Effector memory CD8-positive, alpha-beta T cell (primary cell): ENCODE measurements at regions not wholly inside any gene's neighbourhood (a gene's known extent, or its start where the extent isn't known, plus 50 kb on each side); places are given as distances from the start of the nearest gene placed in this dataset.

Source experiments
- ATAC-seq: fragments of 150-1000 bp; cut with Tn5 transposase; replicated peaks from 2 replicates; pipeline ENCODE4 v1.10.0; 2021; ENCODE audit warnings: mild to moderate bottlenecking, moderate library complexity
- DNase-seq, 3 experiments: peaks; one replicate each; pipeline ENCODE4 v3.0.0; 2021
- H3K27ac Mint-ChIP-seq, 2 donors: one replicate each; pipeline ENCODE4 v1.8.0; 2022; ENCODE audit warnings: mild to moderate bottlenecking in 2 of 2, mixed read lengths in 2 of 2, moderate library complexity in 2 of 2
- H3K27me3 Mint-ChIP-seq, 2 donors: one replicate each; pipeline ENCODE4 v1.8.0; 2022; ENCODE audit warnings: mixed read lengths in 2 of 2
- H3K36me3 Mint-ChIP-seq: one replicate; pipeline ENCODE4 v1.8.0; 2022; ENCODE audit warnings: mild to moderate bottlenecking, moderate library complexity, mixed read lengths; ENCODE audit not compliant: insufficient read depth
- H3K4me1 Mint-ChIP-seq, 2 donors: one replicate each; pipeline ENCODE4 v1.8.0; 2022; ENCODE audit warnings: low read depth in 2 of 2, mixed read lengths in 2 of 2
- H3K4me3 Mint-ChIP-seq, 2 donors: one replicate each; pipeline ENCODE4 v1.8.0; 2022; ENCODE audit warnings: mild to moderate bottlenecking in 2 of 2, mixed read lengths in 2 of 2, moderate library complexity in 2 of 2
- H3K9me3 Mint-ChIP-seq, 2 donors: one replicate each; pipeline ENCODE4 v1.8.0; 2022; ENCODE audit warnings: mixed read lengths in 2 of 2

DNA sequence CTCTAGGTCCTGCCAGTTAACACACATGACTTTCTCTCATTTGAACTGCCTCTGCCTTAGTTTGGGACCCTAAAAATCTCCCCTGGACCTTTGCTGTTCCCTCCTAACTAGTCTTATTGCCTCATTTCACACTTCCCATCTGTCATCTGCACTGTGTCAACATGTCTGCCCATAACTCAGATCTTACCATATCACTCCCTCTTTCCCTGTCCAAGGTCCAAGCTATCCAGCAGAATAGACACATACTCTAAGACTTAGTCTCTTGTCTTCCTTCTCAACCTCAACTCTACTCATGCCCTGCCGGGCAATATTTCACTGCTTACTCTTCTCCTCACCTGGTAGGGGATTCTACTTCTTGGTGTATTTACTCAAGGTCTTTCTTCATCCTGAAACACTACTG lies 79.5 kb upstream of the DAB1 start:
- no peak overlapping the region for H3K27ac Mint-ChIP-seq
- ATAC-seq (no peak), DNase-seq (no peak)
- H3K36me3 Mint-ChIP-seq: no peaks in the 10 kb centered on the region
- H3K9me3 Mint-ChIP-seq: peaks cover 1 to 13% of the 10 kb centered on the region in 2 donors
- H3K4me1 Mint-ChIP-seq: no peaks in the 10 kb centered on the region
- no peak overlapping the region for H3K4me3 Mint-ChIP-seq
- H3K27me3 Mint-ChIP-seq: peaks cover 0 to 6% of the 10 kb centered on the region in 2 donors

DNA sequence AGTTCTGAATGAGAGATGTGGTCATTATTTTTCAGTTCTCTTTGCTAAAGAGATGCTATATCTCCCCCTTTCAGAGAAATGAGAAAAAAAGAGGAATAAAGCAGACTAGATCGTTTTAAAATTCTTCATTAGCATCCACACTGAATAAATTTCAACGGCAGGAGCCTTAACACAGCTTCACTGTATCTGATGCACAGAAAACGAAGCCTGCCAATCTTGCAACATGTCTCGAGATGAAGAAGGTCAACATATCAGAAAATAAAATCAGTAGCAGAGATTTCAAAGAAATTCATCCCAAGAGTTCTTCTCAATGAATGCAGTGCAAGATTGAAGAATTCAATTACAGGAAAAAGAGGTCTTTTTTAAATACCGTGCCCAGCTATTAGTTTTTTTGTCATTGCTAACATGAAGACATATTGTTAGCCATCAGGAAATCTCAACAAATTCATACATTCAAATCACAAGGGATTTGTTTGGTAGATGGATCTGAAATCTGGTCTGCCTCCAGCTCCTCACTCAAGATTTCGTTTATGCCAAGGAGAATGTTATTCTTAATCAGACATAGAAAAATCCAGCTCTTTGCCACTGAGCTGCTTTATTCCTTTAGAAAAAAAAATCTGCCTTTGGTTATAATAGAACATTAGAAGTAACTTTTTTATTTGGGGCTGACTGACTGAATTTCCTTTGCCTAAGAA lies 76.4 kb upstream of the DAB1 start:
- H3K4me1 Mint-ChIP-seq: no peaks in the 10 kb centered on the region
- H3K4me3 Mint-ChIP-seq: no peak overlapping the region
- peaks cover 7 to 16% of the 10 kb centered on the region in 2 donors for H3K27me3 Mint-ChIP-seq
- no peaks in the 10 kb centered on the region for H3K36me3 Mint-ChIP-seq
- DNase-seq (no peak), ATAC-seq (no peak)
- peaks cover 9 to 14% of the 10 kb centered on the region in 2 donors for H3K9me3 Mint-ChIP-seq
- H3K27ac Mint-ChIP-seq: no peak overlapping the region

DNA sequence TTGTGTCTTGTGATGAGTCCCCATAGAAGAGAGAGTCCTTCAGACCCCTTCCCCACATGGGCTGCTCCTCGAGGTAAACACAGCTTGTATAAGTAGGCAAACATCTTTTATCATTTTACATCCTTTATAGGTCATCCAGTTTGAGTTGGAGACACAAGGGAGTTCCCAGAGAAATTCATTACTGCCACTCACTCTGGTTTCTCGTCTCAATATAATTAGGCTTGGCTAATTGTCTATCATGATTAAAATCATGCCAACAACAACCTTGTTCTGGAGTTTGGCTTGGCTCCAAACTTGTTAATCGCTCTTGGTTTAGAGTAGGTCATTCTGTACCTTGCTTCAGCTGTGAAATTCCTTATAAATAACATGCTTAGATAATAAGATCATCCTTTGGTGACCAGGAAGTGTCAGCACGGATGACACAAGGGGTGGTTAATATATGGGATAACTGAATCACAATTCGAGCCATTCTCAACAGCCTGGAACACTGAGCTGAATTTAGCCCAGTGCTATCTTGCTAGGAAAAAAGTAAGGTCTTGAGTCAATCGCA lies 70.7 kb upstream of the DAB1 start:
- Mint-ChIP-seq H3K4me3 (no peak overlapping the region), H3K9me3 (peaks cover 9 to 14% of the 10 kb centered on the region in 2 donors), H3K36me3 (no peaks in the 10 kb centered on the region), H3K27ac (no peak overlapping the region), H3K27me3 (peaks cover 7 to 16% of the 10 kb centered on the region in 2 donors), H3K4me1 (no peaks in the 10 kb centered on the region)
- DNase-seq (no peak), ATAC-seq (no peak)

DNA sequence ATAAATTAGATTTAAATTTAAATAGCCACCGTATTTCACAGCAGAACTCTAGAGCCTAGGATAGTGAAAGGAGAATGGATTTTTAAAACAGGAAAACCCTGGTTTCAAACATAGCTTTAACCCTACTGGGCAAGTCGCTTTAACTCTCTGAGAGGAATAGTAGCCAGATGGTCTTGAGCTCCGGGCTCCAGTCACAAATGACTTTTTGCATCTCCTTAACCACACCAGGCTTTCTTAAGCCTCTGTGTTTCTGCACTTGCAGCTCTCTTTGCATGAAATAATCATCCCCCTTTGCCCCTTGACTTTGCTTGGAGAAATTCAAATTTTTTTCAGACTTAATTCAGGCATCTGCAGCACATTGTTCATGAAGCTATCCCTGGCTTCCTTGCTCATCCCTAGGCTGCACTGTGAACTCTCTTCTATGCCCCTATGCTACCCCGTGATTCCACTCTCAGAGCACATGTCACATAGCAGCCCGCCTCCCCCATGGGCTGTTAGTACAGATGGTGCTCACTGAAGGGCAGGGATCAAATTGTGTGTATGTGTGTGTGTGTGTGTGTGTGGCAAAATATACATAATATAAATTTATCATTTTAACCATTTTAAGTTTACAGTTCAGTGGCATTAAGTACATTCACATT lies 68.8 kb upstream of the DAB1 start:
- no peaks in the 10 kb centered on the region for H3K36me3 Mint-ChIP-seq
- H3K27ac Mint-ChIP-seq: no peak overlapping the region
- peaks cover 3% of the 10 kb centered on the region in 2 donors for H3K9me3 Mint-ChIP-seq
- DNase-seq (no peak), ATAC-seq (no peak)
- no peak overlapping the region for H3K4me3 Mint-ChIP-seq
- peaks cover 3 to 4% of the 10 kb centered on the region in 2 donors for H3K27me3 Mint-ChIP-seq
- H3K4me1 Mint-ChIP-seq: no peaks in the 10 kb centered on the region

DNA sequence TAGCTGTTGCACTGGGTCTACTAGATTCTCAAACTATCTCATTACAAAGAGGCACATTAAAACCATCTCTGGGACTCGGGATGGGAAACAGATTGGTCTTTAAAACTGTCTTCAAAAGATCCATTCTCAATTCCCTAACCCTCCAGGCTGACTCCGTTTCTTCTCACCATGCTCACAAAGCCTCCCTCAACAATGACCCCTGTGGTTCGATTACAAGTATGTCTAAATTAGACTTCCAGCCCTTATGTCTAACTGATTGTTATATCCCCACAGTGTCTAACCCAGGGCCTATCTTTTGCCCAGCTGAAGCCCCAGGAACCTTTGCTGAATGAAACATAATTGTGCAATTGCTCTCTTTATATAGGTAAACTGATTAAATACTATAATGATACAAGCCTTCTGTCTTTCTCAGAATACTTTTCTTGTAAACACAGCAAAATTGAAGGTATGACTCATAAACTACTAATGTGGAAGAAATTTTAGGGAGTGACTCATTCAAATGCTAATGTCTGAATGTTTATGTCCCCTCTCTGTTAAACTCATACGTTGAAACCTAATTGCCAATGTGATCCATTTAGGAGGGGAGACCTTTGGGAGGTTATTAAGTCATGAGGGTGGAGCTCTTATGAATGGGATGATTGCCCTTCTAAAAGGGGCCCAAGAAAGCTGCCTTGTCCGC lies 65.6 kb upstream of the DAB1 start:
- Mint-ChIP-seq H3K27ac (no peak overlapping the region), H3K4me1 (no peaks in the 10 kb centered on the region), H3K9me3 (peaks cover 1 to 5% of the 10 kb centered on the region in 2 donors), H3K4me3 (no peak overlapping the region), H3K36me3 (no peaks in the 10 kb centered on the region), H3K27me3 (no peaks in the 10 kb centered on the region)
- DNase-seq (no peak), ATAC-seq (no peak)

DNA sequence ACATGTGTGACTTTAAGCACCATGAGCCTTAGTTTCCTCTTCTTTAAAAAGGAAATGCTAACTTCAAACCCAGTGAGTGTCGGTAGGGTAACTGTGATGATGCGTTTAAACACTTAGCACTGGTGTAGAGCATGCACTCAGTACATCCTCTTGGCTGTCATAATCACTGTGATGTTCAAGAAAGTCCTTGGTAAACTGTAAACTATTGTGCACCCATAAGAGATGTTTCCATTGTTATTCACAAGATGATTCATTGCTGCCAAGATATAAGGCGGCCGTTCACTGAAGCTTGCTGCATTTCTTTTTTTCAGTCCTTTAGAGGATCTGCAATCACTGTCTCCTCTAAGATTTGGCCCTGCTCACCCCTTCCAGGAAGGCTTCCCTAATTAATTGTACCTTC lies 61.8 kb upstream of the DAB1 start:
- H3K36me3 Mint-ChIP-seq: no peaks in the 10 kb centered on the region
- DNase-seq (no peak), ATAC-seq (no peak)
- no peaks in the 10 kb centered on the region for H3K27me3 Mint-ChIP-seq
- no peaks in the 10 kb centered on the region for H3K4me1 Mint-ChIP-seq
- peaks cover 2 to 5% of the 10 kb centered on the region in 2 donors for H3K9me3 Mint-ChIP-seq
- H3K27ac Mint-ChIP-seq: no peak overlapping the region
- no peak overlapping the region for H3K4me3 Mint-ChIP-seq

DNA sequence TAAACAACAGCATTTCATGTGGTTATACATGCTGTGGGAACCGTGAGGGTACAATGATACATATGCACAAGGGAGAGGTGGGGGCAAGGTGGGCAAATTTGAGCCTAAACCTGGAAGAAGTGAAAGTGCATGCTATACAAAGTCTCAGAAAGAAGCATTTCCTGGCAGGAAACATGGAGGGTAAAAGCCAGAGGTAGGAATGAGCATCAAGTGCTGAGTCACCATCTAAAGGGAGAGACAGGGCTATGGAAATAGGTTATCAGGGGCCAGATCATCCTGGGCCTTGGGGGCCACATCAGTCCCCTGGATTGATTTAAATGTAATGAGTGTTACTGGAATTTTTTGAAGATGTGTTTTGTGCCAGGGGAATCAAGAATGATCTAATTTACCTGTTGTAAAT lies 60.1 kb upstream of the DAB1 start:
- Mint-ChIP-seq H3K27me3 (no peaks in the 10 kb centered on the region), H3K4me1 (no peaks in the 10 kb centered on the region), H3K36me3 (no peaks in the 10 kb centered on the region), H3K9me3 (peaks cover 2 to 5% of the 10 kb centered on the region in 2 donors), H3K4me3 (no peak overlapping the region), H3K27ac (no peak overlapping the region)
- no peak for DNase-seq
- ATAC-seq: no peak

DNA sequence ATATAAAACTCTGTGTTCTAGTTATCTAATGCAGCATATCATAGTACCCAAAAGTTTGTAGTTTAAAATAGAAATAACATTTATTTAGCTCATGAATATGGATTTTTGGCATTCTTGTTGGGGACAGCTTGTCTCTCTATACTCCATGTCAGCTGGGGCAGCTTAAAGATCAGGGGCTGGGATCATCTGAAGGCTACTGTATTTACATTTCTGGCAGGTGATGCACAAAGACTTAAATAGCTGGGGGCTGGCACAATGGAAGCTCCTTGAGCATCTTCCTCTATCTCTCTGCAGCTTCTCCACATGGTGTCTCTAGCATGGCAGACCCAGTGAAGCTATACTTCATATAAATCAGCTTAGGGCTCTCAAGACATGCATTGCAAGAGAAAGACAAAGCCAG lies 55.6 kb upstream of the DAB1 start:
- Mint-ChIP-seq H3K27me3 (no peaks in the 10 kb centered on the region), H3K4me1 (no peaks in the 10 kb centered on the region), H3K9me3 (peaks cover 0 to under 1% of the 10 kb centered on the region in 2 donors), H3K4me3 (no peak overlapping the region), H3K36me3 (no peaks in the 10 kb centered on the region), H3K27ac (no peak overlapping the region)
- ATAC-seq (no peak), DNase-seq (no peak)

DNA sequence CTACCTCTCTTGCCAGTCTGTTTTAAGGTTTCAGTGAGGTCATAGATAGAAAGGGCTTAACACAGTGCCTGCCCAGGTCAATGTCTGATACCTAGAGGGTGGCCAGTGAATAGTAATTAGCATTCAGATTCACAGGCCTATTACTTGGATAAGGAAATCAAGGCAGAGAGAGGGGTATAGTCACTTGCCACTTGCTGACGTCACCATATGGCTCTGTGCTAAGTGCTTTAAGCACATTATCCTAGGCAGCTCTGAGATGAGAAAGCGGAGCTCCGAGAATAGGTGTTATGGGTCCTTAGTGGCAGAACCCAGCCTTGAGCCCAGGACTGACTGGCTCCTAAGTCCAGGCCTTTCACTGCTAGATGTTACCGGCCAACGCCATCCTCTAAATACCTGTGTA lies 51.5 kb upstream of the DAB1 start:
- H3K27ac Mint-ChIP-seq: no peak overlapping the region

DNA sequence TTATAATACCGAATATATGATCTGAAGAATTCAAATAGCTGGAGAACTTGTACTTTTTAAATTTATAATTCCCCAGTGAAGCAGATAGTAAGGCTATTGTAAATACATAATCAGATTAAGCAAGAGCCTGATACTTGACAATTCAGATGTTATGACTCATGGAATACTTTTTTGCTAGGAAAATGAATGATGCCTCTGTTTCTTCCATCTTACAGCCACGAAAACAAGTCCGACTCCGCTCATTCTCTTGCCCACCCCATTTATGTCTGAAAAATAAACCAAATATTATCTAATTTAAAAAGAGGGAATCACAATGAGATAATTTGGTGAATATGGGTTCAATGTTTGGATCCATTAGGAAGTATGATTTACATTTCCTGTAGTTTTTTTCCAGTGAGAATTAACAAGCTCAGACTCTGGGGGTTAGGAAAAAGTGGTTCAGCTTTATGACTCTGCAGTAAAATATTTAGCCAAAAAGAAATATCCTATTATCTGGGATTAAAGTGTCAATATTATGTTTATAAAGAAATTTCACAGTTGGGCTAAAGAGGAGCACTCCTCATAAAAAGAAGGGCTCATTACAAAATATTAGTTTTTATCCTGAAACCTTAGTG lies 50.4 kb upstream of the DAB1 start:
- Mint-ChIP-seq H3K27me3 (peaks cover 0 to 9% of the 10 kb centered on the region in 2 donors), H3K4me3 (no peak overlapping the region), H3K9me3 (peaks cover 0 to 2% of the 10 kb centered on the region in 2 donors), H3K27ac (no peak overlapping the region), H3K4me1 (no peaks in the 10 kb centered on the region), H3K36me3 (no peaks in the 10 kb centered on the region)
- no peak for DNase-seq
- no peak for ATAC-seq

More for the DNA sequence above, 51.5 kb upstream of the DAB1 start:
- no peak overlapping the region for H3K4me3 Mint-ChIP-seq
- H3K4me1 Mint-ChIP-seq: no peaks in the 10 kb centered on the region
- ATAC-seq (no peak), DNase-seq (no peak)
- H3K27me3 Mint-ChIP-seq: peaks cover 0 to 9% of the 10 kb centered on the region in 2 donors
- no peaks in the 10 kb centered on the region for H3K36me3 Mint-ChIP-seq
- peaks cover 0 to 2% of the 10 kb centered on the region in 2 donors for H3K9me3 Mint-ChIP-seq
